Pancreas (tissue), 10 donors: ENCODE measurements at regions not wholly inside any gene's neighbourhood (a gene's known extent, or its start where the extent isn't known, plus 50 kb on each side); places are given as distances from the start of the nearest gene placed in this dataset.

Source experiments
- ATAC-seq, 4 donors: fragments of 200-7000 bp; cut with Tn5 transposase; one replicate each; pipeline versions ENCODE4 v1.8.0 to v1.9.1; 2020; ENCODE audit warnings: mild to moderate bottlenecking in 4 of 4, moderate library complexity in 4 of 4
- DNase-seq, 6 donors: peaks; one replicate each; pipeline ENCODE4 v3.0.0-alpha.2; 2020
- FAIRE-seq: peaks from 2 replicates; lab custom pipeline; 2012; peaks lifted over from hg19 to GRCh38; lab: Jason Lieb, UNC
- H3K27ac ChIP-seq, 4 donors: fragments of 200-600 bp; sonication (generic); 1 replicate in 3 of 4; 2 replicates in 1 of 4; pipeline versions ENCODE4 v1.5.0 to v1.8.0; 2020
- H3K27me3 ChIP-seq, 4 donors: fragments of 200-600 bp; one replicate each; pipeline ENCODE4 v1.8.0; 2021
- H3K36me3 ChIP-seq, 3 donors: fragments of 200-600 bp; sonication (generic) in 1 of 3; one replicate each; pipeline versions ENCODE4 v1.5.0 to v1.8.0; 2020 to 2021
- H3K4me1 ChIP-seq, 3 donors: fragments of 200-600 bp; one replicate each; pipeline ENCODE4 v1.8.0; 2021
- H3K4me3 ChIP-seq, 4 donors: fragments of 200-600 bp; sonication (generic) in 2 of 4; one replicate each; pipeline versions ENCODE4 v1.5.0 to v1.8.0; 2020 to 2021
- H3K9me3 ChIP-seq, 4 donors: fragments of 200-600 bp; one replicate each; pipeline ENCODE4 v1.8.0; 2021
- WGBS, 2 donors: extraction: QIAGEN DNeasy Blood & Tissue Kit; methylation state at CpG; one replicate each; pipeline ENCODE4 v1.1.7; 2013; 5-methylcytosine and 5-hydroxymethylcytosine counted together
- intact Hi-C, 3 donors: fragments of 100-400 bp; cut with DNase I; formaldehyde crosslinking; loops; one replicate each; pipeline versions ENCODE4 v1.11.1 to v1.14.2; 2022
- TF ChIP-seq, protein P1 (sequence below), 4 donors: fragments of 200-600 bp; sonication (generic) in 3 of 4; IDR thresholded peaks; one replicate each; pipeline versions ENCODE4 v1.5.0 to v1.8.0; 2021; ENCODE audit warnings: antibody characterized with exemption in 4 of 4
- donor health status: healthy with polysubstance abuse.
- donor health status: DM: no; HTN: no; CAD: no; lungs with moderate emphysema.
- donor health status: DM: no; HTN: no; CAD: no.
- donor health status: control.
- donor health status: control.
- donor health status: Bipolar disorder and iron deficiency.
- donor health status: DM: yes; HTN: yes; CAD: no.
- donor health status: DM: no; HTN: no; CAD: no.
- donor health status: DM: no; HTN: no; CAD: no.
- donor health status: DM: yes; HTN: yes; CAD: no.

DNA sequence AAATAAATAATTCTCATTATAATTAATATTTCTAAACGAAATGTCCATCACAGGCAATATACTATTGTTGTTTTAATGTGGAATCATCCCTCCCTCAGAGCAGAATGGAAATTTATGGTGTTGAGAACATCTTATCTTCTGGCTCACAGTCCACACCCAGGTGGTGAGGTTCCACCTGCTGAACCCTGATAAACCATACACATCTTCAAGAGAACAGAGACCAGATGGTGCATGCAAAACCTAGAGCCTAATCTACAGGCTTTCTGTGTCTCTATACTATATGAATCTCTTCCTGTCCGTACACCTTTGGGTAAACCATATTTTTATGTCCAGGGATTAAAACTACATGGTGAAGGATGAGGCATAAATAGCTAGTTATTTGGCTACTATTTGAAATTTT lies 52.3 kb upstream of the UFL1 start:
- no peak overlapping the region for H3K4me3 ChIP-seq
- DNase-seq: no peak
- TF ChIP-seq, protein P1, sequence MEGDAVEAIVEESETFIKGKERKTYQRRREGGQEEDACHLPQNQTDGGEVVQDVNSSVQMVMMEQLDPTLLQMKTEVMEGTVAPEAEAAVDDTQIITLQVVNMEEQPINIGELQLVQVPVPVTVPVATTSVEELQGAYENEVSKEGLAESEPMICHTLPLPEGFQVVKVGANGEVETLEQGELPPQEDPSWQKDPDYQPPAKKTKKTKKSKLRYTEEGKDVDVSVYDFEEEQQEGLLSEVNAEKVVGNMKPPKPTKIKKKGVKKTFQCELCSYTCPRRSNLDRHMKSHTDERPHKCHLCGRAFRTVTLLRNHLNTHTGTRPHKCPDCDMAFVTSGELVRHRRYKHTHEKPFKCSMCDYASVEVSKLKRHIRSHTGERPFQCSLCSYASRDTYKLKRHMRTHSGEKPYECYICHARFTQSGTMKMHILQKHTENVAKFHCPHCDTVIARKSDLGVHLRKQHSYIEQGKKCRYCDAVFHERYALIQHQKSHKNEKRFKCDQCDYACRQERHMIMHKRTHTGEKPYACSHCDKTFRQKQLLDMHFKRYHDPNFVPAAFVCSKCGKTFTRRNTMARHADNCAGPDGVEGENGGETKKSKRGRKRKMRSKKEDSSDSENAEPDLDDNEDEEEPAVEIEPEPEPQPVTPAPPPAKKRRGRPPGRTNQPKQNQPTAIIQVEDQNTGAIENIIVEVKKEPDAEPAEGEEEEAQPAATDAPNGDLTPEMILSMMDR (IDR thresholded peaks at IDR 0.05): no peak
- H3K27ac ChIP-seq: no peak overlapping the region
- H3K36me3 ChIP-seq: no peaks in the 10 kb centered on the region
- H3K27me3 ChIP-seq: no peaks in the 10 kb centered on the region
- ATAC-seq: no peak
- H3K9me3 ChIP-seq: no peaks in the 10 kb centered on the region
- 46 to 59% methylated on average over 2 of the region's 2 CpGs for WGBS, 2 donors
- intact Hi-C loops: no loop called here
- H3K4me1 ChIP-seq: peaks cover 0 to 7% (median 0%) of the 10 kb centered on the region in 3 donors
- FAIRE-seq: no peak

DNA sequence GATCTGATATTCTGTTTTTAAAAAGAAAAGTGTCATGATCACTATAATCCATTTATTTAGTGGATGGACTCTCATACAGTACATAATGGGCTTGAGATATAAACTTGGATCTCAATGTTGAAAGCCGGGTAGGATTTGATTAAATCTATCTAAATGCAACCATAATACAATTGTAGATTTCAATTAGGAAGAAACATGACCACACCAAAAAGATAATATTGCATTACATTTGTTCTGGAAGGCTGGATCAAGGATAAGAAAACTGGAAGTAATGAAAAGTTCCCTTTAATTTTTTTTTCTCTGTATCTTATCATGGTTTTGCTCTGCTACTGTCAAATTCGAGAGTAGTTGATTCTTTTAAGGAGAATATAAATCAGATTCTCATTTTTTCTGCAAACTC lies 51.3 kb upstream of the UFL1 start:
- WGBS, 2 donors: 49 to 59% methylated on average over 2 of the region's 2 CpGs
- DNase-seq (no peak), ATAC-seq (no peak), FAIRE-seq (peak; percentile 20)
- H3K9me3 ChIP-seq: no peaks in the 10 kb centered on the region
- peaks cover 0 to 7% (median 0%) of the 10 kb centered on the region in 3 donors for H3K4me1 ChIP-seq
- no peaks in the 10 kb centered on the region for H3K27me3 ChIP-seq
- H3K36me3 ChIP-seq: no peaks in the 10 kb centered on the region
- H3K27ac ChIP-seq: no peak overlapping the region
- TF ChIP-seq, protein P1 (IDR thresholded peaks at IDR 0.05): no peak
- intact Hi-C loops: no loop called here
- no peak overlapping the region for H3K4me3 ChIP-seq
